Gastroesophageal sphincter (tissue), 4 donors: ENCODE measurements at regions not wholly inside any gene's neighbourhood (a gene's known extent, or its start where the extent isn't known, plus 50 kb on each side); places are given as distances from the start of the nearest gene placed in this dataset.

ENCODE experiments used
- ATAC-seq: fragments of 150-250 bp; one replicate; pipeline ENCODE4 v1.9.1; 2016; ENCODE audit warnings: mild to moderate bottlenecking, moderate library complexity
- H3K27ac ChIP-seq, 4 donors: fragments of 200-600 bp; sonication (generic) in 3 of 4; 1 replicate in 3 of 4; 2 replicates in 1 of 4; pipeline ENCODE4 v1.5.1; 2016 to 2019
- H3K27me3 ChIP-seq: fragments of 200-600 bp; sonication (generic); one replicate; pipeline ENCODE4 v1.5.1; 2019
- H3K36me3 ChIP-seq, 2 donors: fragments of 200-600 bp; sonication (generic); one replicate each; pipeline ENCODE4 v1.5.1; 2019; ENCODE audit warnings: control low read depth in 1 of 2
- H3K4me1 ChIP-seq, 3 donors: fragments of 200-600 bp; sonication (generic); 1 replicate in 2 of 3; 2 replicates in 1 of 3; pipeline ENCODE4 v1.5.1; 2016 to 2019; ENCODE audit warnings: control low read depth in 2 of 3
- H3K4me3 ChIP-seq, 2 donors: fragments of 200-600 bp; sonication (generic); one replicate each; pipeline ENCODE4 v1.5.1; 2019; ENCODE audit warnings: mild to moderate bottlenecking in 1 of 2, moderate library complexity in 1 of 2
- H3K9me3 ChIP-seq, 3 donors: fragments of 200-600 bp; sonication (generic); one replicate each; pipeline ENCODE4 v1.5.1; 2017 to 2019; ENCODE audit warnings: control low read depth in 2 of 3
- CTCF ChIP-seq, 4 experiments: fragments of 200-600 bp in 2 of 4; fragments of 450-650 bp in 2 of 4; sonication (generic) in 1 of 4; IDR thresholded peaks; one replicate each; pipeline ENCODE4 v1.5.1; 2017 to 2019; ENCODE audit warnings: antibody characterized with exemption in 4 of 4, mild to moderate bottlenecking in 2 of 4, moderate library complexity in 2 of 4
- EP300 ChIP-seq: sonication (generic); formaldehyde crosslinking; IDR thresholded peaks from one replicate; pipeline ENCODE4 v1.6.1; 2017; ENCODE audit warnings: antibody characterized with exemption, mild to moderate bottlenecking
- POLR2A ChIP-seq, 2 donors: fragments of 450-650 bp; IDR thresholded peaks; one replicate each; pipeline ENCODE4 v1.6.1; 2017; ENCODE audit warnings: antibody characterized with exemption in 2 of 2, mild to moderate bottlenecking in 2 of 2, moderate library complexity in 1 of 2
- POLR2AphosphoS5 ChIP-seq: sonication (generic); formaldehyde crosslinking; IDR thresholded peaks from one replicate; pipeline ENCODE4 v1.6.1; 2017; ENCODE audit warnings: antibody characterized with exemption
- WGBS, 2 donors: methylation state at CpG; one replicate each; pipeline ENCODE4 v1.1.5; 2018; ENCODE audit warnings: low coverage in 1 of 2; 5-methylcytosine and 5-hydroxymethylcytosine counted together

GRCh38 chr10:7090529-7090928 is 320.3 kb downstream of the SFMBT2 start:
- no peak overlapping the region for H3K4me3 ChIP-seq
- peaks cover 0 to 51% (median 27%) of the 10 kb centered on the region in 3 donors for H3K4me1 ChIP-seq
- TF ChIP-seq EP300 (peak; percentile 29), CTCF (IDR thresholded peaks at IDR 0.05) (no peak), POLR2AphosphoS5 (peak; percentile 98)
- H3K36me3 ChIP-seq, result no peaks in the 10 kb centered on the region
- WGBS, 2 donors, result 1 to 21% methylated on average over 5 of the region's 5 CpGs
- H3K9me3 ChIP-seq, result no peaks in the 10 kb centered on the region
- H3K27me3 ChIP-seq, result no peaks in the 10 kb centered on the region
- ATAC-seq, result peak; percentile 95
- peak overlapping the region; percentile 70 to 95 (median 78) for H3K27ac ChIP-seq

GRCh38 chr10:7085913-7086589 is 324.8 kb downstream of the SFMBT2 start:
- Histone ChIP-seq H3K36me3 (no peaks in the 10 kb centered on the region), H3K4me3 (no peak overlapping the region), H3K9me3 (no peaks in the 10 kb centered on the region), H3K27me3 (no peaks in the 10 kb centered on the region), H3K27ac (no peak overlapping the region), H3K4me1 (peaks cover 0 to 60% (median 27%) of the 10 kb centered on the region in 3 donors)
- TF ChIP-seq CTCF (IDR thresholded peaks at IDR 0.05), result peak in 2 of 4 experiments; percentile 33 to 42
- no peak for TF ChIP-seq POLR2A (IDR thresholded peaks at IDR 0.05)
- TF ChIP-seq POLR2AphosphoS5, result peak; percentile 25
- no peak for TF ChIP-seq EP300
- 48 to 65% methylated on average over 6 to 12 of the region's 14 CpGs for WGBS, 2 donors
- no peak for ATAC-seq

GRCh38 chr10:7085147-7085912 is 325.5 kb downstream of the SFMBT2 start:
- Histone ChIP-seq H3K4me3 (no peak overlapping the region), H3K27me3 (no peaks in the 10 kb centered on the region), H3K4me1 (peaks cover 0 to 56% (median 27%) of the 10 kb centered on the region in 3 donors), H3K36me3 (no peaks in the 10 kb centered on the region), H3K9me3 (no peaks in the 10 kb centered on the region), H3K27ac (no peak overlapping the region)
- ATAC-seq, result no peak
- no peak for TF ChIP-seq CTCF (IDR thresholded peaks at IDR 0.05)
- no peak for TF ChIP-seq EP300
- no peak for TF ChIP-seq POLR2A (IDR thresholded peaks at IDR 0.05)
- 56 to 63% methylated on average over 8 to 10 of the region's 10 CpGs for WGBS, 2 donors

DNA sequence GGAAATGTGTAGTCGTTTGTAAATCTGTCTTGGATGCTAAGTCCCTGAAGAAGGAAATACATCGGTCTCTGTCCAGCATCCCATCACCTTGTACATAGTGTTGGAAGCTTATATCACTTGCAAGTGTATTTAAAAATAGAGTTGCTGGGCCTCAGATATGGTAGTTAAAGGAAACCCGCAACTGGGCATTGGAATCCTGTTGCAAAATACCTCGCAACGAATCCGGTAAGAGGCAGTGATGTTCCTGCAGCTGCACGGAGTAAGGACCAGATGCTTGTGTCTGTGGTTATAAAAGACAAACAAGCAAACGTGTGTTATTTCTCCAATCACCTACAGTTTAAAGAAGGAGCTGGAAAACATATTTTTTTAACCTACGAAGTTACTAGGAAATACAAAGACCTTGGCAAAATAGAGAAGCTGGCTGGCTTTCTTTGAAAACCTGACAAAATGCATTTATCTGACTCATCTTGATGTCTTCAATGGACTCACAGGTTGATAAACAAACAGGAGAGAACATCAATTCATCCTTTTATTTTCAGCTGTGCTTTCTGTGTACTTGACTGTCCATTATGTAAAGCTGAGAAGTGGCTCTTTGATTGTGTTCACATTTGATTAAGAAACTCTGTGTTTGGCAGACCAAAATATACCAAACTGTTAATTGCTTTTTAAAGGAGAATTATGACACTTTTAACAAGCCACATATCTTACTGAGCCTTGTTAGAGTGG is 326.4 kb downstream of the SFMBT2 start:
- peaks cover 0 to 48% (median 21%) of the 10 kb centered on the region in 3 donors for H3K4me1 ChIP-seq
- no peak for TF ChIP-seq POLR2AphosphoS5
- no peak for TF ChIP-seq CTCF (IDR thresholded peaks at IDR 0.05)
- no peak for TF ChIP-seq EP300
- no peak for TF ChIP-seq POLR2A (IDR thresholded peaks at IDR 0.05)
- WGBS, 2 donors, result 47 to 76% methylated on average over 2 to 9 of the region's 9 CpGs
- no peaks in the 10 kb centered on the region for H3K9me3 ChIP-seq
- H3K27ac ChIP-seq, result no peak overlapping the region
- no peak for ATAC-seq
- no peaks in the 10 kb centered on the region for H3K27me3 ChIP-seq
- no peaks in the 10 kb centered on the region for H3K36me3 ChIP-seq
- H3K4me3 ChIP-seq, result no peak overlapping the region
